Fibroblast of lung (primary cell): ENCODE measurements at regions not wholly inside any gene's neighbourhood (a gene's known extent, or its start where the extent isn't known, plus 50 kb on each side); places are given as distances from the start of the nearest gene placed in this dataset.

Source experiments
- DNase-seq, 2 donors: peaks; one replicate each; pipeline versions ENCODE4 v3.0.0 to v3.0.0-alpha.2; 2010; ENCODE audit warnings: low read depth in 2 of 2
- H2AFZ ChIP-seq: 2 replicates; pipeline ENCODE4 v1.5.1; 2012; ENCODE audit warnings: low read length, control low read depth, inconsistent platforms
- H3K27ac ChIP-seq: 2 replicates; pipeline ENCODE4 v1.5.1; 2011; ENCODE audit warnings: low read length, control low read depth; ENCODE audit not compliant: insufficient read depth
- H3K27me3 ChIP-seq: 2 replicates; pipeline ENCODE4 v1.5.1; 2011; ENCODE audit warnings: mild to moderate bottlenecking, low read length; ENCODE audit not compliant: control insufficient read depth, insufficient read depth
- H3K36me3 ChIP-seq: 2 replicates; pipeline ENCODE4 v1.5.1; 2011; ENCODE audit warnings: low read length; ENCODE audit not compliant: control insufficient read depth, insufficient read depth
- H3K4me1 ChIP-seq: 2 replicates; pipeline ENCODE4 v1.5.1; 2011; ENCODE audit warnings: low read length; ENCODE audit not compliant: control insufficient read depth, insufficient read depth; ENCODE audit errors: extremely low read depth
- H3K4me2 ChIP-seq: 2 replicates; pipeline ENCODE4 v1.5.1; 2011; ENCODE audit warnings: low read length, control low read depth; ENCODE audit not compliant: insufficient read depth; ENCODE audit errors: extremely low read depth
- H3K4me3 ChIP-seq, 4 experiments: fragments of 200-600 bp in 1 of 4; sonication (generic) in 1 of 4; replicated peaks in 1 of 4; 2 replicates each; pipeline ENCODE4 v1.5.1; 2011 to 2016; ENCODE audit warnings: low read length in 4 of 4, low read depth in 3 of 4, mild to moderate bottlenecking in 3 of 4, control low read depth in 2 of 4, inconsistent platforms in 1 of 4, mixed read lengths in 1 of 4; ENCODE audit not compliant: insufficient read depth in 1 of 4; ENCODE audit errors: control extremely low read depth in 1 of 4
- H3K79me2 ChIP-seq: 2 replicates; pipeline ENCODE4 v1.5.1; 2012; ENCODE audit warnings: mild to moderate bottlenecking, low read length, inconsistent platforms; ENCODE audit not compliant: control insufficient read depth, insufficient read depth
- H3K9ac ChIP-seq: 2 replicates; pipeline ENCODE4 v1.5.1; 2011; ENCODE audit warnings: mild to moderate bottlenecking, low read length, control low read depth; ENCODE audit not compliant: insufficient read depth
- H3K9me3 ChIP-seq: 2 replicates; pipeline ENCODE4 v1.5.1; 2012; ENCODE audit warnings: low read depth, low read length; ENCODE audit not compliant: control insufficient read depth, insufficient read depth
- H4K20me1 ChIP-seq: 2 replicates; pipeline ENCODE4 v1.5.1; 2011; ENCODE audit warnings: low read length; ENCODE audit not compliant: control insufficient read depth, insufficient read depth; ENCODE audit errors: extremely low read depth
- EZH2 ChIP-seq: IDR thresholded peaks from 2 replicates; pipeline ENCODE4 v1.5.1; 2012; ENCODE audit warnings: low read length, control low read depth, mild to moderate bottlenecking; ENCODE audit errors: missing control alignments
- TF ChIP-seq, protein P1 (sequence below), 2 donors: IDR thresholded peaks in 1 of 2; conservative IDR thresholded peaks in 1 of 2; 1 replicate in 1 of 2; 2 replicates in 1 of 2; pipeline ENCODE4 v1.5.1; 2011 to 2012; ENCODE audit warnings: low read length in 2 of 2, control low read depth in 1 of 2, inconsistent platforms in 1 of 2, low read depth in 1 of 2, mild to moderate bottlenecking in 1 of 2

DNA sequence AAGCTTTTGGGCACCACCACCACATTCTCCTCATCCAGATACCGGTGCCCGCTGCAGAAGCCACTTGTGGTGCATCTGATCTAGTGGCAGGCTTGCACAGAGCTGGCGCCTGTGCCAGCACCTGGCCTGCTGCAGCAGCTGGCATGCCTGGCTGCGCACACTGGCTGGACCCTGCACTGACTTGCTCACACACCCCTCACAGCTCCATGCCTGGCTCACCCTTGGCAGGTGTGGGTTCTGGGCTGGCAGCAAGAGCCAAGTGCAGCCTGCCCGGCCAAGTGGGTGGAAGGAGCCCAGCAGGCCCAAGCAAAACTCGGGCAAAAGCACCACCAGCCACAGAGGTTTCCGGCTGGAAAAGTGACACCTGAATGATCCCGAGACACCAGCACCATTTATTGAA, 315.7 kb upstream of the RRP15 start:
- Histone ChIP-seq H3K27ac (no peak overlapping the region), H3K9me3 (no peaks in the 10 kb centered on the region), H3K4me2 (no peak overlapping the region), H3K4me3 (no peak overlapping the region), H3K36me3 (no peaks in the 10 kb centered on the region), H4K20me1 (no peaks in the 10 kb centered on the region), H3K4me1 (no peaks in the 10 kb centered on the region), H3K27me3 (no peaks in the 10 kb centered on the region), H2AFZ (no peak overlapping the region), H3K9ac (no peak overlapping the region), H3K79me2 (no peaks in the 10 kb centered on the region)
- TF ChIP-seq, protein P1, sequence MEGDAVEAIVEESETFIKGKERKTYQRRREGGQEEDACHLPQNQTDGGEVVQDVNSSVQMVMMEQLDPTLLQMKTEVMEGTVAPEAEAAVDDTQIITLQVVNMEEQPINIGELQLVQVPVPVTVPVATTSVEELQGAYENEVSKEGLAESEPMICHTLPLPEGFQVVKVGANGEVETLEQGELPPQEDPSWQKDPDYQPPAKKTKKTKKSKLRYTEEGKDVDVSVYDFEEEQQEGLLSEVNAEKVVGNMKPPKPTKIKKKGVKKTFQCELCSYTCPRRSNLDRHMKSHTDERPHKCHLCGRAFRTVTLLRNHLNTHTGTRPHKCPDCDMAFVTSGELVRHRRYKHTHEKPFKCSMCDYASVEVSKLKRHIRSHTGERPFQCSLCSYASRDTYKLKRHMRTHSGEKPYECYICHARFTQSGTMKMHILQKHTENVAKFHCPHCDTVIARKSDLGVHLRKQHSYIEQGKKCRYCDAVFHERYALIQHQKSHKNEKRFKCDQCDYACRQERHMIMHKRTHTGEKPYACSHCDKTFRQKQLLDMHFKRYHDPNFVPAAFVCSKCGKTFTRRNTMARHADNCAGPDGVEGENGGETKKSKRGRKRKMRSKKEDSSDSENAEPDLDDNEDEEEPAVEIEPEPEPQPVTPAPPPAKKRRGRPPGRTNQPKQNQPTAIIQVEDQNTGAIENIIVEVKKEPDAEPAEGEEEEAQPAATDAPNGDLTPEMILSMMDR (conservative IDR thresholded peaks at IDR 0.05 in 1 of 2, IDR thresholded peaks at IDR 0.05 in 1 of 2; ENCODE audit: low read depth in 1 of 2, low read length in 2 of 2): no peak
- no peak for TF ChIP-seq EZH2
- DNase-seq: no peak

DNA sequence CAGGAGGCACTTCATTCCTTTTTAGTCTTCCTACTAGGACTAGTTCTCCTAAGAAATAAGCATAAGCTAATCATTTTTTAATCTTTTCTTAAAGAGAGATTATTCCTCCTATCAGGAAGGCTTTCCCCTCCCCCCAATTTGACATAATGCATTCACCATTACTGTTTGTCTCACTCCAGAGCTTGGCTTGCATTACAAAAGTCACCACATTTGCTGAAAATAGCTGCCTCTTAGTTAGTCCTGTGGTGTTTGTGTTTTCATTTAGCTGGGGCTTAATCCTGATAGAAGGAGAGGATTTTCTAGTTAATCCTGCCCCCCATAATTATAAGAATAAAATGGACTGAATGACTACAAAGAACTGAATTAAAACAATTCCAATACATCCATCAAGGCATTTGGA, 307.1 kb upstream of the RRP15 start:
- Histone ChIP-seq H3K4me3 (no peak overlapping the region), H3K4me1 (no peaks in the 10 kb centered on the region), H3K36me3 (no peaks in the 10 kb centered on the region), H3K4me2 (no peak overlapping the region), H3K9me3 (no peaks in the 10 kb centered on the region), H3K9ac (no peak overlapping the region), H4K20me1 (no peaks in the 10 kb centered on the region), H2AFZ (no peak overlapping the region), H3K27ac (no peak overlapping the region), H3K79me2 (no peaks in the 10 kb centered on the region), H3K27me3 (no peaks in the 10 kb centered on the region)
- no peak for DNase-seq
- TF ChIP-seq, protein P1 (conservative IDR thresholded peaks at IDR 0.05 in 1 of 2, IDR thresholded peaks at IDR 0.05 in 1 of 2; ENCODE audit: low read depth in 1 of 2, low read length in 2 of 2): no peak
- no peak for TF ChIP-seq EZH2

- no peak overlapping the region for H2AFZ ChIP-seq
- TF ChIP-seq, protein P1 (conservative IDR thresholded peaks at IDR 0.05 in 1 of 2, IDR thresholded peaks at IDR 0.05 in 1 of 2; ENCODE audit: low read depth in 1 of 2, low read length in 2 of 2): no peak
- no peak for TF ChIP-seq EZH2
- H3K79me2 ChIP-seq: no peaks in the 10 kb centered on the region
- H3K4me3 ChIP-seq: no peak overlapping the region
- no peaks in the 10 kb centered on the region for H3K27me3 ChIP-seq
- H3K4me1 ChIP-seq: no peaks in the 10 kb centered on the region
- no peaks in the 10 kb centered on the region for H3K9me3 ChIP-seq
- no peaks in the 10 kb centered on the region for H4K20me1 ChIP-seq
- DNase-seq: no peak
- H3K36me3 ChIP-seq: no peaks in the 10 kb centered on the region
- no peak overlapping the region for H3K4me2 ChIP-seq
- H3K9ac ChIP-seq: no peak overlapping the region
- no peak overlapping the region for H3K27ac ChIP-seq
Measured at GRCh38 chr1:217981430-217981829, 303.7 kb upstream of the RRP15 start.
